Left renal pelvis (tissue), 4 donors: ENCODE measurements at regions not wholly inside any gene's neighbourhood (a gene's known extent, or its start where the extent isn't known, plus 50 kb on each side); places are given as distances from the start of the nearest gene placed in this dataset.

Source experiments
- DNase-seq, 4 donors: peaks; one replicate each; pipeline ENCODE4 v3.0.0-alpha.2; 2013; ENCODE audit warnings: low read depth in 4 of 4, low spot score in 3 of 4

DNA sequence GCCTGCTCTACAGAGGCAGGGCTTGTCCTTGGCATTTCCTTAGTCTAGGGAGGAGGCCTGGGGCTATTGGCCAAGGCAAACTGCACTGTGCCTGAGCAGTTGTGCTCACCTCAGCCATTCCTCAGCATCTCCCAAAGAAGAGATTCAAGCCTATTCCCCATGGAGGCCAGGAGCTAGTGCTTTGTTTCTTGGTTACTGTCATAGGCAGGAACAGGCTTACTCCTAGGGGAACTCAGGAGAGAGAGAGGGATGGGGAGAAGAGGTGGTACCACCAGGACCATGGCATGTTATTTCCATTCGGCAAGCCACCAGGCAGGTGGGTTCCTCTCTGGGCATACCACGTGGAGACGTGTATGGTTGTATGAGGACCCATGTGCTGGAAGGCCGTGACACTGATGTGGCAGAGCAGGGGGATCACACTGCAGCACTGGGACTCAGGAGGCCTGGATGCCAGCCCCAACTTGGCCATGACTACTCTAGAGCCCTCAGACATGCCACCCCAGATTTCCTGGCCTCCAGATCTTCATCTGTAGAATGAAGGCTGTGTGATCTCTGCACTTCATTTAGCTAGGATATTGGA is 233.7 kb downstream of the LOXHD1 start:
- no peak for DNase-seq

DNA sequence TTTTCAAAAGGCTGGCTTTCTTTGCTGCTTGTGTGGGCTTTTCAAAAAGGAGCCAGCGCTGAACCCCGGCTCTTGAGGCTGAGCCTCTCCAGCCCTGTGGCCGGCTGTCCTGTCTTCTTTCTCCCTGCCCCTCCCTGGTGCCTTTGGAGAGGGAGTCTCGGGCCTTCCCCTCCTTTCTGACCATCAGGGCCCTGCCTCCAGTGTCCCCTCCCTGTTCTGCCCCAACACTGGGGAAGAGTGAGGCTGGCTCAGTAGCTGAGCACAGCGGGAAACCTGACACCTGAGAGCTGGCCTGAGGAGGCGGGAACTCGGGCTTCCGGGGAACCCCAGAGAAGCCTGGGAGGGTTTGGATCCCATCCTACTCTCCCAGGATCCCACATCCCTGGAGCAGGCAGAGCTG is 232.1 kb downstream of the LOXHD1 start:
- DNase-seq = no peak

- no peak for DNase-seq
Measured at GRCh38 chr18:46425511-46425910, 231.5 kb downstream of the LOXHD1 start.

- no peak for DNase-seq
Measured at GRCh38 chr18:46426021-46426678, 230.9 kb downstream of the LOXHD1 start.

DNA sequence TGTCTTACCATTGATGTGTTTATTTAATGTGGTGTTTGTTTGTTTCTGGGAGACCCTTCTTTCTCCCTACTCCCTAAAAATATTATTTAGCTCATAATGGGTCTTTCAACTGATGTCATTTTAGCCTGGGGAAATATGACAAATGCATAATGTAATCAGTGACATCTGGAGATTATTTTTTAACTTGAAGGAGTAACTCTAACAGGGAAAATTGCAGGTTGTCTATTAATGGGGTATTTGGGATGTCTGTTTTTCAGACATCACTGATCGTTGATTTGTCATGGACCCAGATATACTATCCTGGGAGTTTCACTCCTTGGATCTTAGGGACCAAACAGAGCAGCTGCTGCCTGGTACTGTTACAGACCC is 230.4 kb downstream of the LOXHD1 start:
- no peak for DNase-seq
